ENCODE measurements at regions not wholly inside any gene's neighbourhood (a gene's known extent, or its start where the extent isn't known, plus 50 kb on each side); places are given as distances from the start of the nearest gene placed in this dataset.

DNA sequence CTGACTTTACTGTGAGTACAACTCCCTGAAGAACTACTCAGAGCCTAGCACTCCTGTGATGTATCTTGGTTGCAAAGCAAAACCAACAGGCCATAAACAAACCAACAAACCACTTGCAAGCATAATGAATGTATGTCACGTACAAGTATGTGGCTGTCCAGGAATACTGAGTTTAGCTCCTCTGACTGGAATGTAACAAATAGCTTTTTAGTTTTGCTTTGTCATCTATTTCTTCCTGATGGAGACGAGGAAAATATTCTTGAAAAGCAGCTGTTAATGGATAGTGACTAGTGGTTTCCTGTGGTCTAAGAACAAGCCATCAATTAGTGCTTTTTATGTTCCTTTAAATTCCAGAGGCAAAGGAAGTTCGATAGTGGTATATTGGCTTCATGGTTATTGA is 101.9 kb upstream of the LY86 start:
- peaks cover 0 to 4% (median 0%) of the 10 kb centered on the region in 3 donors for H3K9me3 ChIP-seq (ENCODE audit: control extremely low read depth in 1 of 3, control insufficient read depth in 2 of 3, insufficient read depth in 1 of 3, low read length in 2 of 3)
- no peak overlapping the region for H3K27ac ChIP-seq (ENCODE audit: low read length in 2 of 2)
- no peaks in the 10 kb centered on the region for H3K4me1 ChIP-seq (ENCODE audit: control insufficient read depth in 2 of 2, insufficient read depth in 2 of 2, low read length in 2 of 2)
- H3K4me2 ChIP-seq (replicated peaks; ENCODE audit: low read depth, low read length, poor library complexity, severe bottlenecking), result no peak overlapping the region
- TF ChIP-seq, protein P1, sequence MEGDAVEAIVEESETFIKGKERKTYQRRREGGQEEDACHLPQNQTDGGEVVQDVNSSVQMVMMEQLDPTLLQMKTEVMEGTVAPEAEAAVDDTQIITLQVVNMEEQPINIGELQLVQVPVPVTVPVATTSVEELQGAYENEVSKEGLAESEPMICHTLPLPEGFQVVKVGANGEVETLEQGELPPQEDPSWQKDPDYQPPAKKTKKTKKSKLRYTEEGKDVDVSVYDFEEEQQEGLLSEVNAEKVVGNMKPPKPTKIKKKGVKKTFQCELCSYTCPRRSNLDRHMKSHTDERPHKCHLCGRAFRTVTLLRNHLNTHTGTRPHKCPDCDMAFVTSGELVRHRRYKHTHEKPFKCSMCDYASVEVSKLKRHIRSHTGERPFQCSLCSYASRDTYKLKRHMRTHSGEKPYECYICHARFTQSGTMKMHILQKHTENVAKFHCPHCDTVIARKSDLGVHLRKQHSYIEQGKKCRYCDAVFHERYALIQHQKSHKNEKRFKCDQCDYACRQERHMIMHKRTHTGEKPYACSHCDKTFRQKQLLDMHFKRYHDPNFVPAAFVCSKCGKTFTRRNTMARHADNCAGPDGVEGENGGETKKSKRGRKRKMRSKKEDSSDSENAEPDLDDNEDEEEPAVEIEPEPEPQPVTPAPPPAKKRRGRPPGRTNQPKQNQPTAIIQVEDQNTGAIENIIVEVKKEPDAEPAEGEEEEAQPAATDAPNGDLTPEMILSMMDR (IDR thresholded peaks at IDR 0.05), result no peak
- no peak for TF ChIP-seq EZH2 (IDR thresholded peaks at IDR 0.05; ENCODE audit: borderline replicate concordance, insufficient read depth, low read depth, low read length, poor library complexity, severe bottlenecking)
- WGBS (ENCODE audit: insufficient coverage), result no CpG with 5 or more reads among the region's 3 CpGs
- Mint-ChIP-seq H3K27ac (no peak overlapping the region), H3K4me1 (no peaks in the 10 kb centered on the region), H3K27me3 (no peaks in the 10 kb centered on the region), H3K4me3 (no peak overlapping the region), H3K9me3 (ENCODE audit: insufficient read depth) (peaks cover 3% of the 10 kb centered on the region)
- ATAC-seq (ENCODE audit: low read depth) (no peak), DNase-seq (no peak)
- peaks cover 0 to 3% (median 0%) of the 10 kb centered on the region in 4 experiments for H3K27me3 ChIP-seq (replicated peaks in 1 of 4; ENCODE audit: control extremely low read depth in 1 of 4, control insufficient read depth in 3 of 4, insufficient read depth in 4 of 4, low read length in 3 of 4)
- no peaks in the 10 kb centered on the region for H4K20me1 ChIP-seq (ENCODE audit: control insufficient read depth, insufficient read depth, low read length, poor library complexity, severe bottlenecking)
- H3K79me2 ChIP-seq (ENCODE audit: control insufficient read depth, insufficient read depth, low read length), result no peaks in the 10 kb centered on the region
- H2AFZ ChIP-seq (ENCODE audit: insufficient read depth, low read depth, low read length, poor library complexity, severe bottlenecking), result no peak overlapping the region
- intact Hi-C loops (cut with micrococcal nuclease), result no loop called here
- CTCF ChIA-PET, result interaction anchor here (0.6 to 1.3 kb wide), 3 partner anchors 8 to 430 kb away, joined by 3 to 4 read pairs (median 3); no protein-coding TSS in a partner anchor
- H3K36me3 ChIP-seq (replicated peaks in 1 of 2; ENCODE audit: control extremely low read depth in 1 of 2, control insufficient read depth in 1 of 2, extremely low read depth in 1 of 2, insufficient read depth in 2 of 2, low read length in 1 of 2), result peaks cover 0 to 3% of the 10 kb centered on the region in 2 experiments
- no peak overlapping the region for H3K4me3 ChIP-seq (ENCODE audit: control extremely low read depth in 1 of 5, extremely low read depth in 1 of 5, insufficient read depth in 1 of 5, low read depth in 2 of 5, low read length in 4 of 5)
- H3K9ac ChIP-seq (ENCODE audit: low read length), result no peak overlapping the region
- POLR2A ChIA-PET, result no interaction called here

DNA sequence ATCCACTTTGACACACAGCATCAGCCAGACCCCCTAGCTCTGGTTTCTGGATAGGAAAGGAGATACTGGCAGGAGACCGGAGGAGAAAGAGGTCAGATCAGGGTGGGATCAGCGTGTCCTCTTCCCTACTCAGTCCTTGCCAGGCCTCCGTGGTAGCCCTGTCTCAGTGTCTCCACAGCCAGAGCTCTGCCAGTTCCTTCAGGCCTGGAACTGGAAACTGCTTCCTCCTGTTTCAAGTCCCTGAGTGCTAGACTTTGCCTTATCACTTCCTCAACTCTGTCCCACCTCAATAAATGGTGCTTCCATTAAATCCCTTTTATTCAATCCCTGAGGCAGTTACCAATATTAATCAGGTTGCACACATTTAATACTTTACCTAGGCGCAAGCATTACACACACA is 96.8 kb upstream of the LY86 start:
- no peak overlapping the region for H3K27ac ChIP-seq (ENCODE audit: low read length in 2 of 2)
- DNase-seq (no peak), ATAC-seq (ENCODE audit: low read depth) (no peak)
- no peaks in the 10 kb centered on the region for H3K9me3 ChIP-seq (ENCODE audit: control extremely low read depth in 1 of 3, control insufficient read depth in 2 of 3, insufficient read depth in 1 of 3, low read length in 2 of 3)
- H3K4me3 Mint-ChIP-seq, result no peak overlapping the region
- intact Hi-C loops (cut with micrococcal nuclease), result loop anchor here (5.0 kb wide), 1 partner anchor 99 kb away; no protein-coding TSS in a partner anchor
- H2AFZ ChIP-seq (ENCODE audit: insufficient read depth, low read depth, low read length, poor library complexity, severe bottlenecking), result no peak overlapping the region
- H3K36me3 ChIP-seq (replicated peaks in 1 of 2; ENCODE audit: control extremely low read depth in 1 of 2, control insufficient read depth in 1 of 2, extremely low read depth in 1 of 2, insufficient read depth in 2 of 2, low read length in 1 of 2), result peaks cover 0 to 3% of the 10 kb centered on the region in 2 experiments
- no peaks in the 10 kb centered on the region for H4K20me1 ChIP-seq (ENCODE audit: control insufficient read depth, insufficient read depth, low read length, poor library complexity, severe bottlenecking)
- POLR2A ChIA-PET, result no interaction called here
- no peaks in the 10 kb centered on the region for H3K9me3 Mint-ChIP-seq (ENCODE audit: insufficient read depth)
- H3K4me1 ChIP-seq (ENCODE audit: control insufficient read depth in 2 of 2, insufficient read depth in 2 of 2, low read length in 2 of 2), result no peaks in the 10 kb centered on the region
- CTCF ChIA-PET, result interaction anchor here (0.6 to 1.7 kb wide), 4 partner anchors 15 to 187 kb away, joined by 3 to 4 read pairs (median 4); no protein-coding TSS in a partner anchor
- no peaks in the 10 kb centered on the region for H3K27me3 ChIP-seq (replicated peaks in 1 of 4; ENCODE audit: control extremely low read depth in 1 of 4, control insufficient read depth in 3 of 4, insufficient read depth in 4 of 4, low read length in 3 of 4)
- no peak overlapping the region for H3K4me2 ChIP-seq (replicated peaks; ENCODE audit: low read depth, low read length, poor library complexity, severe bottlenecking)
- TF ChIP-seq EZH2 (IDR thresholded peaks at IDR 0.05; ENCODE audit: borderline replicate concordance, insufficient read depth, low read depth, low read length, poor library complexity, severe bottlenecking), result no peak
- TF ChIP-seq, protein P1 (IDR thresholded peaks at IDR 0.05), result no peak
- H3K4me1 Mint-ChIP-seq, result peaks cover 3% of the 10 kb centered on the region
- peaks cover 2% of the 10 kb centered on the region for H3K27me3 Mint-ChIP-seq
- no peak overlapping the region for H3K27ac Mint-ChIP-seq
- no peak overlapping the region for H3K4me3 ChIP-seq (ENCODE audit: control extremely low read depth in 1 of 5, extremely low read depth in 1 of 5, insufficient read depth in 1 of 5, low read depth in 2 of 5, low read length in 4 of 5)
- H3K79me2 ChIP-seq (ENCODE audit: control insufficient read depth, insufficient read depth, low read length), result no peaks in the 10 kb centered on the region
- WGBS (ENCODE audit: insufficient coverage), result 86% methylated on average over 1 of the region's 4 CpGs
- no peak overlapping the region for H3K9ac ChIP-seq (ENCODE audit: low read length)
